ENCODE measurements at regions not wholly inside any gene's neighbourhood (a gene's known extent, or its start where the extent isn't known, plus 50 kb on each side); places are given as distances from the start of the nearest gene placed in this dataset.

DNA sequence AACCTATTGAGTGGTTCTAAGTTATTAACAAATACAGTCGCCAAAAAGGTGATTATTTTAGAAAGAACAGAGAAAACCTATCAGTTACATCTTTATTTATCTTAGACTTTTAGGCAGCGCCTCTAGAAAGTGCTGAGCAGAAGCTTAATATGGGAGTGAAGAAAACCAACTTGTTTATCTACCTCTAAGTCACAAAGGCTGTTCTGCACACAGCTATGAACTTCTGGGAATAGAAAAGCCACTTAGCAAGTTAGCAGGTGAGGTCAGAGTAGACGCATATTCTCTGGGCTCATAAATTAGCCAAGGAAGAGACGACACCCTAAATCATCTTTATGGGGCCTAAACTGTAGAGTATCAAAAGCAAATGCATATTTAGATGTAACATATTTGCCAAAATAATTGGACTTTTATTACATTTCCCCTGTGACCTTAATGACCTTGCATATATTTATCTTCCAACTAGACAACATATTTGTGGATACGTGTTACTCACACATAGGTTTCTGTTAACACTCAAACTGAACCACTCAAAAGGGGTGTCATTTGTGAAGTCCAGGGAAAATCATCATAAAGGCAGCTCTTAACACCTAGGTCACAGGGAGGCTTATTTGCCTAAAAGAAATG lies 267.1 kb downstream of the ADGB start:
- no CpG with 5 or more reads among the region's 5 CpGs for WGBS (ENCODE audit: insufficient coverage)
- TF ChIP-seq, protein P1, sequence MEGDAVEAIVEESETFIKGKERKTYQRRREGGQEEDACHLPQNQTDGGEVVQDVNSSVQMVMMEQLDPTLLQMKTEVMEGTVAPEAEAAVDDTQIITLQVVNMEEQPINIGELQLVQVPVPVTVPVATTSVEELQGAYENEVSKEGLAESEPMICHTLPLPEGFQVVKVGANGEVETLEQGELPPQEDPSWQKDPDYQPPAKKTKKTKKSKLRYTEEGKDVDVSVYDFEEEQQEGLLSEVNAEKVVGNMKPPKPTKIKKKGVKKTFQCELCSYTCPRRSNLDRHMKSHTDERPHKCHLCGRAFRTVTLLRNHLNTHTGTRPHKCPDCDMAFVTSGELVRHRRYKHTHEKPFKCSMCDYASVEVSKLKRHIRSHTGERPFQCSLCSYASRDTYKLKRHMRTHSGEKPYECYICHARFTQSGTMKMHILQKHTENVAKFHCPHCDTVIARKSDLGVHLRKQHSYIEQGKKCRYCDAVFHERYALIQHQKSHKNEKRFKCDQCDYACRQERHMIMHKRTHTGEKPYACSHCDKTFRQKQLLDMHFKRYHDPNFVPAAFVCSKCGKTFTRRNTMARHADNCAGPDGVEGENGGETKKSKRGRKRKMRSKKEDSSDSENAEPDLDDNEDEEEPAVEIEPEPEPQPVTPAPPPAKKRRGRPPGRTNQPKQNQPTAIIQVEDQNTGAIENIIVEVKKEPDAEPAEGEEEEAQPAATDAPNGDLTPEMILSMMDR (IDR thresholded peaks at IDR 0.05), result no peak
- no peak for TF ChIP-seq EZH2 (IDR thresholded peaks at IDR 0.05; ENCODE audit: borderline replicate concordance, insufficient read depth, low read depth, low read length, poor library complexity, severe bottlenecking)
- ATAC-seq (ENCODE audit: low read depth), result no peak
- Histone ChIP-seq H4K20me1 (ENCODE audit: control insufficient read depth, insufficient read depth, low read length, poor library complexity, severe bottlenecking) (no peaks in the 10 kb centered on the region), H3K4me2 (replicated peaks; ENCODE audit: low read depth, low read length, poor library complexity, severe bottlenecking) (no peak overlapping the region), H3K9me3 (ENCODE audit: control extremely low read depth in 1 of 3, control insufficient read depth in 2 of 3, insufficient read depth in 1 of 3, low read length in 2 of 3) (no peaks in the 10 kb centered on the region), H3K9ac (ENCODE audit: low read length) (no peak overlapping the region), H3K79me2 (ENCODE audit: control insufficient read depth, insufficient read depth, low read length) (no peaks in the 10 kb centered on the region), H3K4me3 (ENCODE audit: control extremely low read depth in 1 of 5, extremely low read depth in 1 of 5, insufficient read depth in 1 of 5, low read depth in 2 of 5, low read length in 4 of 5) (no peak overlapping the region), H3K36me3 (replicated peaks in 1 of 2; ENCODE audit: control extremely low read depth in 1 of 2, control insufficient read depth in 1 of 2, extremely low read depth in 1 of 2, insufficient read depth in 2 of 2, low read length in 1 of 2) (no peaks in the 10 kb centered on the region), H3K4me1 (ENCODE audit: control insufficient read depth in 2 of 2, insufficient read depth in 2 of 2, low read length in 2 of 2) (no peaks in the 10 kb centered on the region), H3K27me3 (replicated peaks in 1 of 4; ENCODE audit: control extremely low read depth in 1 of 4, control insufficient read depth in 3 of 4, insufficient read depth in 4 of 4, low read length in 3 of 4) (no peaks in the 10 kb centered on the region), H3K27ac (ENCODE audit: low read length in 2 of 2) (no peak overlapping the region), H2AFZ (ENCODE audit: insufficient read depth, low read depth, low read length, poor library complexity, severe bottlenecking) (no peak overlapping the region)
- Mint-ChIP-seq H3K27me3 (peaks cover 6% of the 10 kb centered on the region), H3K9me3 (ENCODE audit: insufficient read depth) (no peaks in the 10 kb centered on the region), H3K4me1 (peaks cover 2% of the 10 kb centered on the region), H3K27ac (no peak overlapping the region), H3K4me3 (no peak overlapping the region)
- ChIA-PET CTCF (no interaction called here), POLR2A (no interaction called here)
- intact Hi-C loops (cut with micrococcal nuclease), result no loop called here
- DNase-seq, result no peak

DNA sequence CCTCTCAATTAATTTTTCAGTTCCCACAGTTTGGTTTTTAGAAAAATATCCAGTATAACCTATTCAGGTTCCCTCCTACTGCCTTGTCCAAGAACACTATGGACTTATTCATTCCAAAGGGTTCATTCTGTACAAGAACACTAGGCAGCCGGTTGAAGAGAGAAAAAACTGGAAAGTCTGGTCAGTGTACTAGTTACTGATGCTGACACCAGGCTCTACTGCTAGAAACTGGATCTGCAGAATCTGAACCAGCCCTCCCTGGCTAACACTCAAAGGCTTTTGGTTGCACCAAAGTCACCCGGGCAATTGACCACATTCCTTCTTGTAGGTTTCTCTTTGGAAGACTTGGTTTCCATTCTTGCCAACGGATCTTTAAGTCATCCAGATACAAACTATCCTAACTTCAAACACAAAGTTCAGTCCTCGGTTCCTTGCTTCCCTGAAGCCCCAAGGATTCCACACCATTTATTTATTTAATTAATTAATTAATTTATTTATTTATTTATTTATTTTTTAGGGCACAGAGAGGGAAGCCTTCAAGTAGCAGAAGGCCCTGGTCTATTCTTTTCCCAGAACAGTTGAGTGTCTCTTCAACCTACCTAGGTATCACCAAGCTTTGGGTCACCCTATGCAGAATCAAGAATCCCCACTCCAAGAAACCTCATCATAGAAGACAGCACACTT lies 268.1 kb downstream of the ADGB start:
- no peak for TF ChIP-seq EZH2 (IDR thresholded peaks at IDR 0.05; ENCODE audit: borderline replicate concordance, insufficient read depth, low read depth, low read length, poor library complexity, severe bottlenecking)
- TF ChIP-seq, protein P1 (IDR thresholded peaks at IDR 0.05), result no peak
- H3K27me3 ChIP-seq (replicated peaks in 1 of 4; ENCODE audit: control extremely low read depth in 1 of 4, control insufficient read depth in 3 of 4, insufficient read depth in 4 of 4, low read length in 3 of 4), result no peaks in the 10 kb centered on the region
- no peak overlapping the region for H3K4me2 ChIP-seq (replicated peaks; ENCODE audit: low read depth, low read length, poor library complexity, severe bottlenecking)
- H3K9me3 ChIP-seq (ENCODE audit: control extremely low read depth in 1 of 3, control insufficient read depth in 2 of 3, insufficient read depth in 1 of 3, low read length in 2 of 3), result no peaks in the 10 kb centered on the region
- no peaks in the 10 kb centered on the region for H3K79me2 ChIP-seq (ENCODE audit: control insufficient read depth, insufficient read depth, low read length)
- no peaks in the 10 kb centered on the region for H3K9me3 Mint-ChIP-seq (ENCODE audit: insufficient read depth)
- H3K4me3 ChIP-seq (ENCODE audit: control extremely low read depth in 1 of 5, extremely low read depth in 1 of 5, insufficient read depth in 1 of 5, low read depth in 2 of 5, low read length in 4 of 5), result no peak overlapping the region
- ChIA-PET POLR2A (no interaction called here), CTCF (no interaction called here)
- no peak overlapping the region for H2AFZ ChIP-seq (ENCODE audit: insufficient read depth, low read depth, low read length, poor library complexity, severe bottlenecking)
- H3K4me3 Mint-ChIP-seq, result no peak overlapping the region
- no peak overlapping the region for H3K27ac ChIP-seq (ENCODE audit: low read length in 2 of 2)
- no peak for ATAC-seq (ENCODE audit: low read depth)
- DNase-seq, result no peak
- no peak overlapping the region for H3K9ac ChIP-seq (ENCODE audit: low read length)
- no peak overlapping the region for H3K27ac Mint-ChIP-seq
- H3K36me3 ChIP-seq (replicated peaks in 1 of 2; ENCODE audit: control extremely low read depth in 1 of 2, control insufficient read depth in 1 of 2, extremely low read depth in 1 of 2, insufficient read depth in 2 of 2, low read length in 1 of 2), result no peaks in the 10 kb centered on the region
- H3K4me1 Mint-ChIP-seq, result peaks cover 4% of the 10 kb centered on the region
- intact Hi-C loops (cut with micrococcal nuclease), result no loop called here
- H3K4me1 ChIP-seq (ENCODE audit: control insufficient read depth in 2 of 2, insufficient read depth in 2 of 2, low read length in 2 of 2), result no peaks in the 10 kb centered on the region
- H3K27me3 Mint-ChIP-seq, result peaks cover 6% of the 10 kb centered on the region
- no peaks in the 10 kb centered on the region for H4K20me1 ChIP-seq (ENCODE audit: control insufficient read depth, insufficient read depth, low read length, poor library complexity, severe bottlenecking)
- WGBS (ENCODE audit: insufficient coverage), result 100% methylated on average over 2 of the region's 4 CpGs

Data from B cell (primary cell).